ENCODE measurements at regions not wholly inside any gene's neighbourhood (a gene's known extent, or its start where the extent isn't known, plus 50 kb on each side); places are given as distances from the start of the nearest gene placed in this dataset.

GRCh38 chr11:15707194-15707593 is 592.5 kb downstream of the INSC start:
- no peak overlapping the region for H3K4me2 ChIP-seq (ENCODE audit: low read length)
- no peaks in the 10 kb centered on the region for H3K9me3 ChIP-seq (ENCODE audit: control insufficient read depth in 1 of 2, insufficient read depth in 1 of 2, low read depth in 1 of 2, low read length in 2 of 2)
- H3K27ac ChIP-seq (ENCODE audit: low read depth, low read length), result no peak overlapping the region
- H3K9me2 ChIP-seq (ENCODE audit: insufficient read depth), result no peaks in the 10 kb centered on the region
- H3K36me3 ChIP-seq (ENCODE audit: control insufficient read depth in 1 of 2, insufficient read depth in 2 of 2, low read length in 2 of 2), result no peaks in the 10 kb centered on the region
- no peak for TF ChIP-seq EZH2phosphoT487 (IDR thresholded peaks at IDR 0.05; ENCODE audit: borderline replicate concordance)
- TF ChIP-seq FOSL1 (IDR thresholded peaks at IDR 0.05; ENCODE audit: low read depth), result no peak
- TF ChIP-seq ZNF274 (IDR thresholded peaks at IDR 0.05; ENCODE audit: low read depth, low read length), result no peak
- no peak for TF ChIP-seq YY1 (IDR thresholded peaks at IDR 0.05; ENCODE audit: extremely low read depth, insufficient replicate concordance, low read depth, low read length)
- no peak for TF ChIP-seq POLR2A (IDR thresholded peaks at IDR 0.05; ENCODE audit: borderline replicate concordance, extremely low read depth, insufficient read depth, insufficient read length)
- no peak for TF ChIP-seq RAD21 (IDR thresholded peaks at IDR 0.05; ENCODE audit: low read depth)
- TF ChIP-seq SP1 (IDR thresholded peaks at IDR 0.05; ENCODE audit: low read depth), result no peak
- no peak for TF ChIP-seq EZH2 (IDR thresholded peaks at IDR 0.05)
- TF ChIP-seq ATF3 (IDR thresholded peaks at IDR 0.05), result no peak
- TF ChIP-seq TCF7L2 (IDR thresholded peaks at IDR 0.05; ENCODE audit: borderline replicate concordance, extremely low read depth, insufficient read depth, insufficient read length), result no peak
- TF ChIP-seq POLR2AphosphoS5 (IDR thresholded peaks at IDR 0.05; ENCODE audit: low read depth, low read length), result no peak
- TF ChIP-seq ELF1 (IDR thresholded peaks at IDR 0.05; ENCODE audit: borderline replicate concordance, low read depth), result no peak
- no peak for TF ChIP-seq CBX3 (IDR thresholded peaks at IDR 0.05; ENCODE audit: low read depth)
- no peak for TF ChIP-seq SRF (IDR thresholded peaks at IDR 0.05; ENCODE audit: low read depth)
- TF ChIP-seq ZBTB33 (IDR thresholded peaks at IDR 0.05; ENCODE audit: extremely low read depth, insufficient replicate concordance, low read length), result no peak
- TF ChIP-seq ZFX (IDR thresholded peaks at IDR 0.05), result no peak
- H4K20me1 ChIP-seq (ENCODE audit: insufficient read depth), result no peaks in the 10 kb centered on the region
- ChIA-PET RAD21 (ENCODE audit: low non-redundant PET in 1 of 2, low total read pairs in 2 of 2, uncharacterized antibody in 2 of 2, unreplicated experiment in 2 of 2) (no interaction called here), POLR2A (no interaction called here), CTCF (no interaction called here)
- DNase-seq (ENCODE audit: low read depth, low spot score) (no peak), ATAC-seq (no peak)
- intact Hi-C loops (cut with micrococcal nuclease), result no loop called here
- H3K79me2 ChIP-seq (ENCODE audit: insufficient read depth, low read length), result no peaks in the 10 kb centered on the region
- no peaks in the 10 kb centered on the region for H3K4me1 ChIP-seq (ENCODE audit: control insufficient read depth in 1 of 2, insufficient read depth in 2 of 2, low read length in 2 of 2)
- no TSS peak for BruUV-seq (replicated peaks)
- H2AFZ ChIP-seq (ENCODE audit: low read depth, low read length, poor library complexity, severe bottlenecking), result no peak overlapping the region
- H3K27me3 ChIP-seq (ENCODE audit: insufficient read depth, low read length), result no peaks in the 10 kb centered on the region; the same call in 1 of the 2 replicates
- H3K4me3 ChIP-seq (replicated peaks in 1 of 2; ENCODE audit: low read depth in 1 of 2, low read length in 2 of 2), result no peak overlapping the region
- no peak overlapping the region for H3K9ac ChIP-seq (ENCODE audit: low read length)

Measured in HCT116 (cell line).